Peyer's patch (tissue), 4 donors: ENCODE measurements at regions not wholly inside any gene's neighbourhood (a gene's known extent, or its start where the extent isn't known, plus 50 kb on each side); places are given as distances from the start of the nearest gene placed in this dataset.

ENCODE experiments used
- DNase-seq, 3 donors: peaks; one replicate each; pipeline ENCODE4 v3.0.0-alpha.2; 2017 to 2019
- H3K27ac ChIP-seq, 4 donors: fragments of 200-600 bp; sonication (generic); one replicate each; pipeline ENCODE4 v1.5.1; 2016 to 2019
- H3K27me3 ChIP-seq, 2 donors: fragments of 200-600 bp; sonication (generic); one replicate each; pipeline ENCODE4 v1.5.1; 2019
- H3K36me3 ChIP-seq, 3 donors: fragments of 200-600 bp; sonication (generic); one replicate each; pipeline ENCODE4 v1.5.1; 2016 to 2019
- H3K4me1 ChIP-seq, 4 donors: fragments of 200-600 bp; sonication (generic); one replicate each; pipeline ENCODE4 v1.5.1; 2016 to 2019
- H3K4me3 ChIP-seq, 4 donors: fragments of 200-600 bp; sonication (generic); 1 replicate in 3 of 4; 2 replicates in 1 of 4; pipeline ENCODE4 v1.5.1; 2016 to 2019; ENCODE audit warnings: mild to moderate bottlenecking in 1 of 4
- H3K9me3 ChIP-seq, 4 donors: fragments of 200-600 bp; sonication (generic); one replicate each; pipeline ENCODE4 v1.5.1; 2016 to 2019; ENCODE audit warnings: mild to moderate bottlenecking in 1 of 4
- CTCF ChIP-seq, 6 experiments: fragments of 450-650 bp in 4 of 6; fragments of 200-600 bp in 2 of 6; sonication (generic) in 1 of 6; IDR thresholded peaks; one replicate each; pipeline ENCODE4 v1.5.1; 2017 to 2019; ENCODE audit warnings: antibody characterized with exemption in 6 of 6, mild to moderate bottlenecking in 3 of 6, moderate library complexity in 1 of 6
- POLR2A ChIP-seq, 2 donors: fragments of 450-650 bp; IDR thresholded peaks; one replicate each; pipeline ENCODE4 v1.5.1; 2017; ENCODE audit warnings: antibody characterized with exemption in 2 of 2, mild to moderate bottlenecking in 2 of 2, moderate library complexity in 2 of 2

GRCh38 chr5:93929131-93929530 is 187.7 kb upstream of the POU5F2 start:
- Histone ChIP-seq H3K27me3 (no peaks in the 10 kb centered on the region), H3K4me3 (no peak overlapping the region)
- TF ChIP-seq CTCF (IDR thresholded peaks at IDR 0.05) (no peak), POLR2A (IDR thresholded peaks at IDR 0.05) (no peak)

GRCh38 chr5:93926831-93927620 is 185.6 kb upstream of the POU5F2 start:
- no peaks in the 10 kb centered on the region for H3K9me3 ChIP-seq
- no peak for TF ChIP-seq CTCF (IDR thresholded peaks at IDR 0.05)
- TF ChIP-seq POLR2A (IDR thresholded peaks at IDR 0.05) = no peak
- H3K4me1 ChIP-seq = no peaks in the 10 kb centered on the region
- no peak overlapping the region for H3K4me3 ChIP-seq
- H3K36me3 ChIP-seq = no peaks in the 10 kb centered on the region
- H3K27me3 ChIP-seq = no peaks in the 10 kb centered on the region
- no peak for DNase-seq
- H3K27ac ChIP-seq = no peak overlapping the region

More at GRCh38 chr5:93929131-93929530, 187.7 kb upstream of the POU5F2 start:
- no peaks in the 10 kb centered on the region for H3K9me3 ChIP-seq
- DNase-seq = no peak
- H3K27ac ChIP-seq = no peak overlapping the region
- no peaks in the 10 kb centered on the region for H3K4me1 ChIP-seq
- H3K36me3 ChIP-seq = no peaks in the 10 kb centered on the region

GRCh38 chr5:93925321-93925720 is 183.9 kb upstream of the POU5F2 start:
- no peak for DNase-seq

GRCh38 chr5:93924628-93925027 is 183.2 kb upstream of the POU5F2 start:
- Histone ChIP-seq H3K4me3 (no peak overlapping the region), H3K27ac (no peak overlapping the region), H3K27me3 (no peaks in the 10 kb centered on the region), H3K9me3 (no peaks in the 10 kb centered on the region), H3K36me3 (no peaks in the 10 kb centered on the region), H3K4me1 (no peaks in the 10 kb centered on the region)
- DNase-seq = no peak
- TF ChIP-seq CTCF (IDR thresholded peaks at IDR 0.05) = no peak
- no peak for TF ChIP-seq POLR2A (IDR thresholded peaks at IDR 0.05)

More at GRCh38 chr5:93925321-93925720, 183.9 kb upstream of the POU5F2 start:
- no peaks in the 10 kb centered on the region for H3K4me1 ChIP-seq
- H3K9me3 ChIP-seq = no peaks in the 10 kb centered on the region
- no peak for TF ChIP-seq CTCF (IDR thresholded peaks at IDR 0.05)
- no peak for TF ChIP-seq POLR2A (IDR thresholded peaks at IDR 0.05)
- no peak overlapping the region for H3K4me3 ChIP-seq
- no peaks in the 10 kb centered on the region for H3K36me3 ChIP-seq
- H3K27ac ChIP-seq = no peak overlapping the region
- H3K27me3 ChIP-seq = no peaks in the 10 kb centered on the region

GRCh38 chr5:93922551-93922950 is 181.2 kb upstream of the POU5F2 start:
- Histone ChIP-seq H3K4me3 (no peak overlapping the region), H3K36me3 (no peaks in the 10 kb centered on the region), H3K9me3 (no peaks in the 10 kb centered on the region), H3K4me1 (no peaks in the 10 kb centered on the region), H3K27ac (no peak overlapping the region), H3K27me3 (no peaks in the 10 kb centered on the region)
- no peak for DNase-seq
- TF ChIP-seq CTCF (IDR thresholded peaks at IDR 0.05) = no peak
- TF ChIP-seq POLR2A (IDR thresholded peaks at IDR 0.05) = no peak
